ENCODE measurements at regions not wholly inside any gene's neighbourhood (a gene's known extent, or its start where the extent isn't known, plus 50 kb on each side); places are given as distances from the start of the nearest gene placed in this dataset.

DNA sequence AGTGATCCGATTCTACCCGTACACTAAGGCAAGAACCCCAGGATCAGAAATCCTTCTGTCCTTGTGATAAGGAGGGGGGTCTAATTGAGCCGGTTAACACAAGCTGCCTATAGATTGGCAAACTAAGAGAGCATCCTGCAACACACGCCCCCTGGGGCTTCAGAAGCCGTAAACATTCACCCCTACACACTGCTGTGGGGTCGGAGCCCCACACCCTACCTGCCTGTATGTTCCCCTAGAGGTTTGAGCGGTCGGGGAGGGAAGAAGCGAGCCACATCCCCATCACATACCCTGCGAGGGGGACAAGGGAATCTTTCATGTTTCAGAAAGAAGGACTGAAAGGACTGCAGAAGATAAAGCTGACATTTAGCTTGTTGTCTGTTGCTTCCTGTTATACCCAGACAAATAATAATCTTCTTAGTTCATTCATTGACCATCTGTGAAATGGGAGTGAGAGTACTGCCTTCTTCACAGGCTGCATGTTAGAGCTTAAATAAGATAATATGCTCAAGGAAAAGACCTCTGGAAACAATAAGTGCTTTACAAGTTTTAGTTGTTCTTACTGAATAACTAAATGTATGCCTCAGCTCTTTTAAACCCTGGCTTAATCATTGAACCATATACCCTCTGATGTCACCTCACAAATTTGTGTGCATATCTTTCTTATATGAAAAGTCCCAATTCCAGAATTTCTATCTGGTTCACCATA lies 74.2 kb upstream of the RNF217 start:
- H3K4me2 ChIP-seq (ENCODE audit: control insufficient read depth, extremely low read depth, insufficient read depth, low read depth, low read length), result no peak overlapping the region
- no peaks in the 10 kb centered on the region for H3K27me3 ChIP-seq (ENCODE audit: control insufficient read depth, extremely low read depth, insufficient read depth, low read length)
- dilution Hi-C loops (cut with MboI; ENCODE audit: extremely low pct_ligation_motif_present, low sequenced_read_pairs), result no loop called here
- TF ChIP-seq, protein P1, sequence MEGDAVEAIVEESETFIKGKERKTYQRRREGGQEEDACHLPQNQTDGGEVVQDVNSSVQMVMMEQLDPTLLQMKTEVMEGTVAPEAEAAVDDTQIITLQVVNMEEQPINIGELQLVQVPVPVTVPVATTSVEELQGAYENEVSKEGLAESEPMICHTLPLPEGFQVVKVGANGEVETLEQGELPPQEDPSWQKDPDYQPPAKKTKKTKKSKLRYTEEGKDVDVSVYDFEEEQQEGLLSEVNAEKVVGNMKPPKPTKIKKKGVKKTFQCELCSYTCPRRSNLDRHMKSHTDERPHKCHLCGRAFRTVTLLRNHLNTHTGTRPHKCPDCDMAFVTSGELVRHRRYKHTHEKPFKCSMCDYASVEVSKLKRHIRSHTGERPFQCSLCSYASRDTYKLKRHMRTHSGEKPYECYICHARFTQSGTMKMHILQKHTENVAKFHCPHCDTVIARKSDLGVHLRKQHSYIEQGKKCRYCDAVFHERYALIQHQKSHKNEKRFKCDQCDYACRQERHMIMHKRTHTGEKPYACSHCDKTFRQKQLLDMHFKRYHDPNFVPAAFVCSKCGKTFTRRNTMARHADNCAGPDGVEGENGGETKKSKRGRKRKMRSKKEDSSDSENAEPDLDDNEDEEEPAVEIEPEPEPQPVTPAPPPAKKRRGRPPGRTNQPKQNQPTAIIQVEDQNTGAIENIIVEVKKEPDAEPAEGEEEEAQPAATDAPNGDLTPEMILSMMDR (optimal IDR thresholded peaks at IDR 0.05 in 1 of 3, IDR thresholded peaks at IDR 0.05 in 1 of 3, conservative IDR thresholded peaks at IDR 0.05 in 1 of 3; ENCODE audit: extremely low read depth in 1 of 3, insufficient read depth in 2 of 3, low read length in 3 of 3), result no peak
- TF ChIP-seq EZH2 (IDR thresholded peaks at IDR 0.05; ENCODE audit: low read length), result no peak
- H3K9me1 ChIP-seq (ENCODE audit: control insufficient read depth, extremely low read depth, insufficient read depth, low read length), result no peaks in the 10 kb centered on the region
- no peak overlapping the region for H2AFZ ChIP-seq (ENCODE audit: control insufficient read depth, low read length)
- no peak for FAIRE-seq
- H3K9me3 ChIP-seq (ENCODE audit: control insufficient read depth, low read depth, low read length), result no peaks in the 10 kb centered on the region
- H3K27ac ChIP-seq (ENCODE audit: control insufficient read depth, insufficient read depth, low read length), result no peak overlapping the region
- no peak overlapping the region for H3K9ac ChIP-seq (ENCODE audit: control insufficient read depth, extremely low read depth, insufficient read depth, low read length)
- DNase-seq (ENCODE audit: low read depth, low spot score), result no peak
- H3K36me3 ChIP-seq (ENCODE audit: control insufficient read depth in 2 of 2, extremely low read depth in 1 of 2, insufficient read depth in 2 of 2, low read length in 2 of 2), result no peaks in the 10 kb centered on the region
- no peaks in the 10 kb centered on the region for H4K20me1 ChIP-seq (ENCODE audit: control insufficient read depth, extremely low read depth, insufficient read depth, low read length)
- no peak overlapping the region for H3K4me3 ChIP-seq (ENCODE audit: control insufficient read depth in 2 of 3, extremely low read depth in 1 of 3, insufficient read depth in 2 of 3, low read depth in 1 of 3, low read length in 3 of 3)
- no peaks in the 10 kb centered on the region for H3K79me2 ChIP-seq (ENCODE audit: control insufficient read depth, insufficient read depth, low read length)
- peaks cover 5% of the 10 kb centered on the region for H3K4me1 ChIP-seq (ENCODE audit: control insufficient read depth, extremely low read depth, insufficient read depth, low read length)

DNA sequence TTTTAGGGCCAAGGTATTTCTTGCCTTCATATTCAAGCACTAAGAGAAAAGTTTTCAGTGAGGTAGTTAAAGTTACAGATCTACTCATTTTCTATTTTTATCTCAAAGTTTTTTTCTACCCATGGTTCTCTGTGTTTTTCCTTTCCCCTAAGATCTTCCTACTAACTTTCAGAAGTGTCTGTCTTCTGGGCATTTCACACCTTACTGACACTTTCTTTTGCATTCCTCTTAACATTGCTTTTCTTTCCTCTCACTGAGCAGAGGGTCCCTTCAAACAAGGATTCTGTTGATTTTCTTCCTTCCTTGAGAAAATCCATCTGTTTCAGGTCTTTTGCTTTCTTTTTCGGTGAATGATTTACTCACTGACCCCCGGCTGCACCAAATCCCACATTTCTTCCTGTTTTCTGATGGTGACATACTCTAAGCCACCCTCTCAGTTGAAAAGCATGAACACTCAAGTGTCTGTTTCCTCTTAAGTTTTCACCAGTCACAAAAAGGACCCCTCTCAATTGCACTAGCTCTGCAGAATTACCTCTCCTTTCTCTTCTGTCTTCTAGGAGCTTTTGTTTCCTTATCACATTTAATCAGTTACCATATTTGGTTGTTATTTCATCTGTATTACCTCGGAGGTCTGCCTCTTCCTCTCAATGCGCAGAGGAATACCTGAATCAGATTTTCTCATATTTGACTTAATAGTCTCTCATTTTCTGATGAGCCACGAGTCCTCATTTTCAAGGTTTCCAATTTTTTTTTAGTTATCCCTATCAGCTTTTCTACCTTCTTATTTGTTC lies 73.5 kb upstream of the RNF217 start:
- H3K9me3 ChIP-seq (ENCODE audit: control insufficient read depth, low read depth, low read length), result no peaks in the 10 kb centered on the region
- H3K9me1 ChIP-seq (ENCODE audit: control insufficient read depth, extremely low read depth, insufficient read depth, low read length), result no peaks in the 10 kb centered on the region
- TF ChIP-seq, protein P1 (optimal IDR thresholded peaks at IDR 0.05 in 1 of 3, IDR thresholded peaks at IDR 0.05 in 1 of 3, conservative IDR thresholded peaks at IDR 0.05 in 1 of 3; ENCODE audit: extremely low read depth in 1 of 3, insufficient read depth in 2 of 3, low read length in 3 of 3), result no peak
- no peak for TF ChIP-seq EZH2 (IDR thresholded peaks at IDR 0.05; ENCODE audit: low read length)
- dilution Hi-C loops (cut with MboI; ENCODE audit: extremely low pct_ligation_motif_present, low sequenced_read_pairs), result no loop called here
- no peak overlapping the region for H2AFZ ChIP-seq (ENCODE audit: control insufficient read depth, low read length)
- H3K4me2 ChIP-seq (ENCODE audit: control insufficient read depth, extremely low read depth, insufficient read depth, low read depth, low read length), result no peak overlapping the region
- H3K27ac ChIP-seq (ENCODE audit: control insufficient read depth, insufficient read depth, low read length), result no peak overlapping the region
- H3K9ac ChIP-seq (ENCODE audit: control insufficient read depth, extremely low read depth, insufficient read depth, low read length), result no peak overlapping the region
- H3K4me3 ChIP-seq (ENCODE audit: control insufficient read depth in 2 of 3, extremely low read depth in 1 of 3, insufficient read depth in 2 of 3, low read depth in 1 of 3, low read length in 3 of 3), result no peak overlapping the region
- FAIRE-seq, result peak; percentile 23
- H3K4me1 ChIP-seq (ENCODE audit: control insufficient read depth, extremely low read depth, insufficient read depth, low read length), result peaks cover 3% of the 10 kb centered on the region
- H4K20me1 ChIP-seq (ENCODE audit: control insufficient read depth, extremely low read depth, insufficient read depth, low read length), result no peaks in the 10 kb centered on the region
- H3K79me2 ChIP-seq (ENCODE audit: control insufficient read depth, insufficient read depth, low read length), result no peaks in the 10 kb centered on the region
- no peak for DNase-seq (ENCODE audit: low read depth, low spot score)
- H3K36me3 ChIP-seq (ENCODE audit: control insufficient read depth in 2 of 2, extremely low read depth in 1 of 2, insufficient read depth in 2 of 2, low read length in 2 of 2), result no peaks in the 10 kb centered on the region
- no peaks in the 10 kb centered on the region for H3K27me3 ChIP-seq (ENCODE audit: control insufficient read depth, extremely low read depth, insufficient read depth, low read length)

Measured in keratinocyte (primary cell).